ENCODE measurements at regions not wholly inside any gene's neighbourhood (a gene's known extent, or its start where the extent isn't known, plus 50 kb on each side); places are given as distances from the start of the nearest gene placed in this dataset.

DNA sequence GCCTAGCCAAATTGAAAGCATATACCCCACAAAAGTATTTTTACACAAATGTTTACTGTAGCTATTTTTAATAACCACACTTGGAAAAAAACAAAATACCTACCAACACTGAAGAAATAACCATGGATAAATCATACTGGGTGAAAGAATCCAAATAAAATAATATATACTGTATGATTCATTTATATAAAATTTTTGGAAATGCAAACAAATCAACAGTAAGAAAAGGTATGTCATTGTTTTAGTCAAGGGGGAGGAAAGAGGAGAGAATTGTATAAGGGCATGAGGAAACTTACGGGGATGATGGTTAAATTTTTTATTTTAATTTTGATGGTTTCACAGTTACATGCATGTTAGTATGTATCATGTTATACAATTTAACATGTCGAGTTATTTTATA lies 557.8 kb downstream of the TECRL start:
- TF ChIP-seq, protein P1, sequence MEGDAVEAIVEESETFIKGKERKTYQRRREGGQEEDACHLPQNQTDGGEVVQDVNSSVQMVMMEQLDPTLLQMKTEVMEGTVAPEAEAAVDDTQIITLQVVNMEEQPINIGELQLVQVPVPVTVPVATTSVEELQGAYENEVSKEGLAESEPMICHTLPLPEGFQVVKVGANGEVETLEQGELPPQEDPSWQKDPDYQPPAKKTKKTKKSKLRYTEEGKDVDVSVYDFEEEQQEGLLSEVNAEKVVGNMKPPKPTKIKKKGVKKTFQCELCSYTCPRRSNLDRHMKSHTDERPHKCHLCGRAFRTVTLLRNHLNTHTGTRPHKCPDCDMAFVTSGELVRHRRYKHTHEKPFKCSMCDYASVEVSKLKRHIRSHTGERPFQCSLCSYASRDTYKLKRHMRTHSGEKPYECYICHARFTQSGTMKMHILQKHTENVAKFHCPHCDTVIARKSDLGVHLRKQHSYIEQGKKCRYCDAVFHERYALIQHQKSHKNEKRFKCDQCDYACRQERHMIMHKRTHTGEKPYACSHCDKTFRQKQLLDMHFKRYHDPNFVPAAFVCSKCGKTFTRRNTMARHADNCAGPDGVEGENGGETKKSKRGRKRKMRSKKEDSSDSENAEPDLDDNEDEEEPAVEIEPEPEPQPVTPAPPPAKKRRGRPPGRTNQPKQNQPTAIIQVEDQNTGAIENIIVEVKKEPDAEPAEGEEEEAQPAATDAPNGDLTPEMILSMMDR (IDR thresholded peaks at IDR 0.05; ENCODE audit: low read depth, low read length), result no peak
- Histone ChIP-seq H3K27ac (no peak overlapping the region), H3K36me3 (no peaks in the 10 kb centered on the region), H3K27me3 (ENCODE audit: insufficient read depth, low read depth, severe bottlenecking) (no peaks in the 10 kb centered on the region), H3K4me3 (ENCODE audit: low read depth, low read length) (no peak overlapping the region), H3K9me3 (ENCODE audit: severe bottlenecking) (no peaks in the 10 kb centered on the region)
- no peak for DNase-seq

DNA sequence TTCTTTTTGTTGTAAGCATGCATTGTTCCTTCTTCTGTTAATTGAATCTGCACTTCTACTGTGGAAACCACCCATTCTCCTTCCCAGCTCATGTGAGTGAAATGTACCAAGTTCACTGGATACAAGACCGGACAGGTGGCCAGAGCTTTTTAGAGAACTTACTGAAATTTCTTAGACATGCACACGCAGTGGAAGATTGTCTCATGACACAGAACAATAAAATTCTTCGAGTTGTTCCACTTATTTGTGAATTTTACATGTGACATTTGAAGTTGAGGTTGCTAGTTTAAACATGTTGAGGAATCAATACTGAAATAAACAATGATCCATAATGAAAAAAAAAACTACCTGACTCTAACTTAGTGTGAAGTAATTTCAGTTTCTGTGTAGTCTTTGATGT lies 568.0 kb downstream of the TECRL start:
- Histone ChIP-seq H3K9me3 (ENCODE audit: severe bottlenecking) (no peaks in the 10 kb centered on the region), H3K36me3 (no peaks in the 10 kb centered on the region), H3K27me3 (ENCODE audit: insufficient read depth, low read depth, severe bottlenecking) (no peaks in the 10 kb centered on the region), H3K27ac (no peak overlapping the region), H3K4me3 (ENCODE audit: low read depth, low read length) (no peak overlapping the region)
- TF ChIP-seq, protein P1 (IDR thresholded peaks at IDR 0.05; ENCODE audit: low read depth, low read length), result no peak
- DNase-seq, result no peak

DNA sequence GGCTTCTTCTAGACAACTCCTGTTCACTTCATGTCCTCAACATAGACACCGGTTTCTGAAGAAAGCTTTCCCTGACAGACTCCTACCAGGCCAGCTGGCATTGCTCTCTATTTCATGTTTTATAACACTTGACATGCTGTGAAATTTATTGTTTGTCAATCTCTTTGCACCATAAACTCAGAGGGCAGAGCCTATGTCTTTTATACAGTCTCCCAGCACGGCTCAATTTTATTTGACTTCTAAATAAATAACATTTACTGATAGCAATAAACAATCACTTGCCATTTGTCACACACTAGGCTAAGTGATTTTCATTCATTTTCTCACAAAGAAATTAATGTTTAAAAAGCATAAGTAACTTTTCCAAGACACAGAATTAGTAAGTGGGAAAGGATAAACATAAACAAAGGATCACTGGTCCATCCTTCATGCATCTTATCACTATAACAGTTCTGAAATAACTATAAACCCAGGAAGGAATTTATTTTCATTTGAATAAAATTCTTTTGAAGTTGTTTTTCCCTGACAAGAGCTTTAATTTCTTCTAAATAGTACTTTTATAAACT lies 577.6 kb downstream of the TECRL start:
- H3K4me3 ChIP-seq (ENCODE audit: low read depth, low read length), result no peak overlapping the region
- H3K36me3 ChIP-seq, result no peaks in the 10 kb centered on the region
- H3K27ac ChIP-seq, result no peak overlapping the region
- TF ChIP-seq, protein P1 (IDR thresholded peaks at IDR 0.05; ENCODE audit: low read depth, low read length), result no peak
- no peaks in the 10 kb centered on the region for H3K9me3 ChIP-seq (ENCODE audit: severe bottlenecking)
- no peaks in the 10 kb centered on the region for H3K27me3 ChIP-seq (ENCODE audit: insufficient read depth, low read depth, severe bottlenecking)
- no peak for DNase-seq

DNA sequence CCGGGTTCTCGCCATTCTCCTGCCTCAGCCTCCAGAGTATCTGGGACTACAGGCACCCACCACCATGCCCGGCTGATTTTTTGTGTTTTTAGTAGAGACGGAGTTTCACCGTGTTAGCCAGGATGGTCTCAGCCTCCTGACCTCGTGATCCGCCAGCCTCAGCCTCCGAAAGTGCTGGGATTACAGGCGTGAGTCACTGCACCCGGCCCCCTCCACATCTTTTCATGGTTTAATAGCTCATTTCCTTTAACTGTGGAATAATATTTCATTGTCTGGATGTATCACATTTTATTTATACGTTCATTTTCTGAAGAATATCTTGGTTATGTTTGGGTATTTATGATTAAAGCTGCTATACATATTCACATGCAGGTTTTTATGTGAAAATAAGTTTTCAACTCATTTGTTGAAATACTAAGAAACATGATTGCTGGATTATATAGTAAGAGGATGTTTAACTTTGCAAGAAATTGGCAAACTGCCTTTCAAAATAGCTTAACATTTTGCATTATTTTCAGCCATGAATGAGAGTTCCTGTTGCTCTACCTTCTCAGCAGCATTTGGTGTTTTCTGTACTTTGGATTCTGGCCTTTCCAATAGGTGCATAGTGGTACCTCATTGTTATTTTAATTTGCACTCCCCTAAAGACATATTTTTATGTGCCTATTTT lies 591.9 kb downstream of the TECRL start:
- H3K9me3 ChIP-seq (ENCODE audit: severe bottlenecking), result no peaks in the 10 kb centered on the region
- TF ChIP-seq, protein P1 (IDR thresholded peaks at IDR 0.05; ENCODE audit: low read depth, low read length), result no peak
- no peak overlapping the region for H3K4me3 ChIP-seq (ENCODE audit: low read depth, low read length)
- no peak overlapping the region for H3K27ac ChIP-seq
- no peak for DNase-seq
- H3K27me3 ChIP-seq (ENCODE audit: insufficient read depth, low read depth, severe bottlenecking), result no peaks in the 10 kb centered on the region
- H3K36me3 ChIP-seq, result no peaks in the 10 kb centered on the region

GRCh38 chr4:63814171-63814964 lies 594.9 kb downstream of the TECRL start:
- H3K27ac ChIP-seq, result no peak overlapping the region

More at GRCh38 chr4:63814171-63814964, 594.9 kb downstream of the TECRL start:
- Histone ChIP-seq H3K4me3 (ENCODE audit: low read depth, low read length) (no peak overlapping the region), H3K27me3 (ENCODE audit: insufficient read depth, low read depth, severe bottlenecking) (no peaks in the 10 kb centered on the region), H3K9me3 (ENCODE audit: severe bottlenecking) (no peaks in the 10 kb centered on the region), H3K36me3 (no peaks in the 10 kb centered on the region)
- no peak for DNase-seq
- TF ChIP-seq, protein P1 (IDR thresholded peaks at IDR 0.05; ENCODE audit: low read depth, low read length), result no peak
